ENCODE measurements at regions not wholly inside any gene's neighbourhood (a gene's known extent, or its start where the extent isn't known, plus 50 kb on each side); places are given as distances from the start of the nearest gene placed in this dataset.

DNA sequence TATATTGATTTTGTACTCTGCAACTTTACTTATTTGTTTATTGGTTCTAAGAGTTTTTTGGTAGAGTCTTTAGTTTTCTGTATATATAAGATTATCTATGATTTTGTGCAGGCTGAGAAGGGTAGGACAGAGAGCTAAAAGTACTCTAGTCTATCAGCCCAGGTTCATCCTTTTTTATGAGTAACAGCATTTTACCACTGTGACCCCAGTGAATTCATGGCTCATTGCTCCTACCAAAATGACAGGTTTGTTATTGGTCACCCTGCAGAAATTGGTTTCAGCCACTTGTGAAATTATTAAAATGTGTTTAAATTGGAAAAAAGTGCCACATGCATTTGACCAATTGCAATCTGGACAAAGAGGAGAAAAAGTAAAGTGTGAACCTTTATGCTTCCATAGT, 421.4 kb upstream of the DAB2 start:
- ATAC-seq = no peak
- BruUV-seq (replicated peaks) = no TSS peak
- H3K9me3 ChIP-seq (ENCODE audit: low read length) = no peaks in the 10 kb centered on the region
- CTCF ChIA-PET = no interaction called here
- H3K9ac ChIP-seq (ENCODE audit: low read length) = no peak overlapping the region
- H3K9me2 ChIP-seq (replicated peaks; ENCODE audit: low read length) = no peaks in the 10 kb centered on the region
- H3K4me1 ChIP-seq (ENCODE audit: insufficient read depth, low read length) = no peaks in the 10 kb centered on the region
- H4K20me1 ChIP-seq (ENCODE audit: low read length) = no peaks in the 10 kb centered on the region
- no peak overlapping the region for H3K4me3 ChIP-seq (ENCODE audit: low read length)
- POLR2A ChIA-PET (ENCODE audit: unreplicated experiment) = no interaction called here
- no peak overlapping the region for H3K4me2 ChIP-seq (ENCODE audit: low read length)
- H3F3A ChIP-seq (ENCODE audit: low read length, unreplicated experiment) = no peaks in the 10 kb centered on the region
- intact Hi-C loops (cut with micrococcal nuclease) = no loop called here
- H3K36me3 ChIP-seq (ENCODE audit: low read depth, low read length) = no peaks in the 10 kb centered on the region
- H3K27ac ChIP-seq (ENCODE audit: low read length) = no peak overlapping the region
- H3K27me3 ChIP-seq (ENCODE audit: low read length) = no peaks in the 10 kb centered on the region
- H3K79me2 ChIP-seq (ENCODE audit: low read length) = no peaks in the 10 kb centered on the region
- no peak for DNase-seq
- H2AFZ ChIP-seq (ENCODE audit: low read length) = no peak overlapping the region
- TF ChIP-seq, protein P1, sequence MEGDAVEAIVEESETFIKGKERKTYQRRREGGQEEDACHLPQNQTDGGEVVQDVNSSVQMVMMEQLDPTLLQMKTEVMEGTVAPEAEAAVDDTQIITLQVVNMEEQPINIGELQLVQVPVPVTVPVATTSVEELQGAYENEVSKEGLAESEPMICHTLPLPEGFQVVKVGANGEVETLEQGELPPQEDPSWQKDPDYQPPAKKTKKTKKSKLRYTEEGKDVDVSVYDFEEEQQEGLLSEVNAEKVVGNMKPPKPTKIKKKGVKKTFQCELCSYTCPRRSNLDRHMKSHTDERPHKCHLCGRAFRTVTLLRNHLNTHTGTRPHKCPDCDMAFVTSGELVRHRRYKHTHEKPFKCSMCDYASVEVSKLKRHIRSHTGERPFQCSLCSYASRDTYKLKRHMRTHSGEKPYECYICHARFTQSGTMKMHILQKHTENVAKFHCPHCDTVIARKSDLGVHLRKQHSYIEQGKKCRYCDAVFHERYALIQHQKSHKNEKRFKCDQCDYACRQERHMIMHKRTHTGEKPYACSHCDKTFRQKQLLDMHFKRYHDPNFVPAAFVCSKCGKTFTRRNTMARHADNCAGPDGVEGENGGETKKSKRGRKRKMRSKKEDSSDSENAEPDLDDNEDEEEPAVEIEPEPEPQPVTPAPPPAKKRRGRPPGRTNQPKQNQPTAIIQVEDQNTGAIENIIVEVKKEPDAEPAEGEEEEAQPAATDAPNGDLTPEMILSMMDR (conservative IDR thresholded peaks at IDR 0.05; ENCODE audit: low read depth, low read length) = no peak
- TF ChIP-seq EZH2phosphoT487 (IDR thresholded peaks at IDR 0.05; ENCODE audit: borderline replicate concordance, low read length) = no peak
- no peak for TF ChIP-seq EZH2 (IDR thresholded peaks at IDR 0.05; ENCODE audit: low read length, unreplicated experiment)

DNA sequence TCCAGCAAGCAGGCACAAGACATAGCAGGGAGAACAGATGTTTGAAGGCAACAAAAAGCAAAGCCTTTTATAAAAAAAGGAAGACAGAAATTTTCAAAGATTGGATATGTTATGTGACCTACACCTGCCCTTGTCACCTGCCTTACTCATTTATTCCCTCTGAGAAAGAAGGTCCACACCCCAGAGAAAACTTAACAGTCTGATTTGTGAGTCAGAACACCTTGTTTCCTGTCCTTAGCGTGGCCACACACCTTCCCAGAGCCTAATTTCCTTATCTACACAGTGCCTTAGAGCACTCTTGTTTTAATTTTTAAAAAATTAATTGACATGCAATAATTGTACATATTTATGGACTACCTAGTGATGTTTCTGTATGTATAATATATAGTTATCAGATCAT, 419.0 kb upstream of the DAB2 start:
- no peak overlapping the region for H3K4me3 ChIP-seq (ENCODE audit: low read length)
- no peak overlapping the region for H3K27ac ChIP-seq (ENCODE audit: low read length)
- TF ChIP-seq, protein P1 (conservative IDR thresholded peaks at IDR 0.05; ENCODE audit: low read depth, low read length) = no peak
- TF ChIP-seq EZH2 (IDR thresholded peaks at IDR 0.05; ENCODE audit: low read length, unreplicated experiment) (no peak), EZH2phosphoT487 (IDR thresholded peaks at IDR 0.05; ENCODE audit: borderline replicate concordance, low read length) (no peak)
- no peaks in the 10 kb centered on the region for H3K79me2 ChIP-seq (ENCODE audit: low read length)
- H3K4me1 ChIP-seq (ENCODE audit: insufficient read depth, low read length) = no peaks in the 10 kb centered on the region; the same call in 1 of the 2 replicates
- no peak overlapping the region for H3K4me2 ChIP-seq (ENCODE audit: low read length)
- no peaks in the 10 kb centered on the region for H3F3A ChIP-seq (ENCODE audit: low read length, unreplicated experiment)
- BruUV-seq (replicated peaks) = no TSS peak
- no peaks in the 10 kb centered on the region for H3K36me3 ChIP-seq (ENCODE audit: low read depth, low read length)
- peaks cover 6% of the 10 kb centered on the region; the same call in 1 of the 2 replicates for H3K9me3 ChIP-seq (ENCODE audit: low read length)
- no peaks in the 10 kb centered on the region for H3K27me3 ChIP-seq (ENCODE audit: low read length)
- ATAC-seq = peak; percentile 57
- peak; percentile 16 for DNase-seq
- ChIA-PET CTCF (no interaction called here), POLR2A (ENCODE audit: unreplicated experiment) (no interaction called here)
- no peak overlapping the region for H2AFZ ChIP-seq (ENCODE audit: low read length)
- no peak overlapping the region for H3K9ac ChIP-seq (ENCODE audit: low read length)
- no peaks in the 10 kb centered on the region for H4K20me1 ChIP-seq (ENCODE audit: low read length)
- H3K9me2 ChIP-seq (replicated peaks; ENCODE audit: low read length) = no peaks in the 10 kb centered on the region
- intact Hi-C loops (cut with micrococcal nuclease) = no loop called here

DNA sequence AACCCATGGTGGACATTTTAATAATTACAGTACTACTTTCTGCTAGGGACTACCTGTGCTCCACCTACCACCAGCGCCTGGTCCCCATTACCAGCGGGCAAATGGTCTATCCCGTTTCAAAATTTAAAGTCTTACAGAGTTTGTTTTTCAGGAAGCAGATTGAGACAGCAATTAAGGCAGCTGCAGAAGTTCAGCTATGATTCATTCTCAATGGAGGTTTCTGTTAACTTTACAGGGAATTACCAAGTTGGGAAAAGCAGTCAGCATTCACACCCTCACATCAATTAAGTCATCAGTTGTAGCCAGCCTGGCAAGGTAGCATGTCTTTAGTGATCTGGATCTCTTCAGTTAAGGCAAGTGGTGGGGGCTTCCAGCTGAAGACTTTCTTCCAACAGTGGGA, 410.6 kb upstream of the DAB2 start:
- no peaks in the 10 kb centered on the region for H4K20me1 ChIP-seq (ENCODE audit: low read length)
- no peaks in the 10 kb centered on the region for H3K27me3 ChIP-seq (ENCODE audit: low read length)
- DNase-seq = no peak
- H3K79me2 ChIP-seq (ENCODE audit: low read length) = no peaks in the 10 kb centered on the region
- H3K9me3 ChIP-seq (ENCODE audit: low read length) = peaks cover 6% of the 10 kb centered on the region; the same call in 1 of the 2 replicates
- no peak overlapping the region for H3K4me3 ChIP-seq (ENCODE audit: low read length)
- H3K27ac ChIP-seq (ENCODE audit: low read length) = no peak overlapping the region
- BruUV-seq (replicated peaks) = no TSS peak
- H3K36me3 ChIP-seq (ENCODE audit: low read depth, low read length) = no peaks in the 10 kb centered on the region
- POLR2A ChIA-PET (ENCODE audit: unreplicated experiment) = no interaction called here
- TF ChIP-seq, protein P1 (conservative IDR thresholded peaks at IDR 0.05; ENCODE audit: low read depth, low read length) = no peak
- no peak for TF ChIP-seq EZH2 (IDR thresholded peaks at IDR 0.05; ENCODE audit: low read length, unreplicated experiment)
- no peak for TF ChIP-seq EZH2phosphoT487 (IDR thresholded peaks at IDR 0.05; ENCODE audit: borderline replicate concordance, low read length)
- H3K4me1 ChIP-seq (ENCODE audit: insufficient read depth, low read length) = no peaks in the 10 kb centered on the region; the same call in 1 of the 2 replicates
- ATAC-seq = no peak
- H3F3A ChIP-seq (ENCODE audit: low read length, unreplicated experiment) = no peaks in the 10 kb centered on the region
- CTCF ChIA-PET = no interaction called here
- H3K9ac ChIP-seq (ENCODE audit: low read length) = no peak overlapping the region
- no peak overlapping the region for H2AFZ ChIP-seq (ENCODE audit: low read length)
- no peaks in the 10 kb centered on the region for H3K9me2 ChIP-seq (replicated peaks; ENCODE audit: low read length)
- no peak overlapping the region for H3K4me2 ChIP-seq (ENCODE audit: low read length)
- intact Hi-C loops (cut with micrococcal nuclease) = no loop called here
